K562 (cell line): ENCODE measurements at regions not wholly inside any gene's neighbourhood (a gene's known extent, or its start where the extent isn't known, plus 50 kb on each side); places are given as distances from the start of the nearest gene placed in this dataset.
"Not testable (repeated sequence)": the region's sequence is repeated elsewhere in the genome, so short reads cannot be mapped to it uniquely, and the experiment has no call there.

Experiments used
- ATAC-seq: fragments of 200-7000 bp; cut with Tn5 transposase; 3 replicates; pipeline ENCODE4 v1.9.1; 2020; ENCODE audit warnings: moderate library complexity
- BruUV-seq: library from RNA; stranded (reverse); fragments of 400-500 nt; replicated peaks from 2 replicates; lab custom pipeline; 2021; lab: Mats Ljungman, UMichigan
- CTCF ChIA-PET: fragments of 300-600 bp; formaldehyde crosslinking; extraction: SDS; loops from one replicate; lab custom pipeline; 2021; ENCODE audit warnings: low intra/inter-chr PET ratio; lab: Yijun Ruan, JAX
- POLR2A ChIA-PET: fragments of 300-600, 350-650 bp; sonication (Branson Sonifier 250); formaldehyde crosslinking; extraction: SDS; loops from one replicate; lab custom pipeline; 2021; ENCODE audit warnings: antibody characterized with exemption, inconsistent platforms; lab: Yijun Ruan, JAX
- DNase-seq, 4 experiments: peaks; one replicate each; pipeline versions ENCODE4 v3.0.0 to v3.0.0-alpha.2; 2011 to 2018; ENCODE audit warnings: low spot score in 3 of 4, mixed read lengths in 3 of 4; ENCODE audit errors: extremely low read depth in 1 of 4
- FAIRE-seq: peaks from 2 replicates; lab custom pipeline; 2011; peaks lifted over from hg19 to GRCh38; lab: Jason Lieb, UNC
- H2AFZ ChIP-seq: 2 replicates; pipeline ENCODE4 v1.6.0; 2011; ENCODE audit warnings: low read depth, low read length, control low read depth, inconsistent platforms
- H3K27ac ChIP-seq: fragments of 200-600 bp; 3 replicates; pipeline ENCODE4 v1.8.0; 2011; ENCODE audit warnings: low read depth, mild to moderate bottlenecking, control low read depth, inconsistent platforms, low read length, moderate library complexity, mixed read lengths; ENCODE audit errors: extremely low read depth
- H3K27me3 ChIP-seq, 2 experiments: fragments of 300-600 bp in 1 of 2; 2 replicates in 1 of 2; 3 replicates in 1 of 2; pipeline versions ENCODE4 v1.6.0 to v1.8.0; 2011; ENCODE audit warnings: inconsistent platforms in 2 of 2, low read length in 2 of 2, mild to moderate bottlenecking in 1 of 2, mixed read lengths in 1 of 2, moderate library complexity in 1 of 2; ENCODE audit not compliant: control insufficient read depth in 2 of 2, insufficient read depth in 2 of 2
- H3K36me3 ChIP-seq: fragments of 300-600 bp; 3 replicates; pipeline ENCODE4 v1.8.0; 2011; ENCODE audit warnings: mild to moderate bottlenecking, low read length, inconsistent platforms; ENCODE audit not compliant: control insufficient read depth, insufficient read depth
- H3K4me1 ChIP-seq, 2 experiments: fragments of 200-600 bp in 1 of 2; replicated peaks in 1 of 2; 2 replicates in 1 of 2; 3 replicates in 1 of 2; pipeline versions ENCODE4 v1.5.1 to v1.8.0; 2011; ENCODE audit warnings: inconsistent platforms in 2 of 2, low read length in 2 of 2, mild to moderate bottlenecking in 1 of 2, mixed read lengths in 1 of 2, moderate library complexity in 1 of 2; ENCODE audit not compliant: control insufficient read depth in 2 of 2, insufficient read depth in 2 of 2
- H3K4me2 ChIP-seq: 2 replicates; pipeline ENCODE4 v1.6.1; 2011; ENCODE audit warnings: low read length, control low read depth, inconsistent platforms, mixed read lengths; ENCODE audit not compliant: insufficient read depth
- H3K4me3 ChIP-seq: fragments of 200-600 bp; sonication (generic), shearing (Covaris generic); 2 replicates; pipeline ENCODE4 v1.5.1; 2016; ENCODE audit warnings: control low read depth, inconsistent platforms
- H3K79me2 ChIP-seq: fragments of 200-600 bp; 3 replicates; pipeline ENCODE4 v1.8.0; 2011; ENCODE audit warnings: low read length, inconsistent platforms; ENCODE audit not compliant: control insufficient read depth, insufficient read depth
- H3K9ac ChIP-seq, 2 experiments: 2 replicates each; pipeline versions ENCODE4 v1.6.0 to v1.6.1; 2011; ENCODE audit warnings: low read depth in 2 of 2, low read length in 2 of 2, control low read depth in 1 of 2, inconsistent platforms in 1 of 2, mild to moderate bottlenecking in 1 of 2, mixed read lengths in 1 of 2; ENCODE audit not compliant: insufficient read depth in 1 of 2
- H3K9me1 ChIP-seq: one replicate; pipeline ENCODE4 v1.6.0; 2011; ENCODE audit warnings: inconsistent platforms, mild to moderate bottlenecking, low read length, moderate library complexity; ENCODE audit not compliant: control insufficient read depth, insufficient read depth
- H3K9me3 ChIP-seq: replicated peaks from 2 replicates; pipeline ENCODE4 v1.5.1; 2011; ENCODE audit warnings: low read depth, low read length, inconsistent platforms; ENCODE audit not compliant: control insufficient read depth, insufficient read depth
- H4K20me1 ChIP-seq: replicated peaks from 2 replicates; pipeline ENCODE4 v1.6.1; 2011; ENCODE audit warnings: low read length, inconsistent platforms, mixed read lengths; ENCODE audit not compliant: control insufficient read depth, insufficient read depth
- ATF3 ChIP-seq, 2 experiments: fragments of 450-650 bp in 1 of 2; sonication (generic) in 1 of 2; formaldehyde crosslinking in 1 of 2; IDR thresholded peaks in 1 of 2; conservative IDR thresholded peaks in 1 of 2; 2 replicates each; pipeline versions ENCODE4 v1.6.1 to v1.8.1; 2016 to 2023; ENCODE audit warnings: mild to moderate bottlenecking in 2 of 2, moderate library complexity in 2 of 2, inconsistent platforms in 1 of 2, missing genetic modification reagents in 1 of 2
- CEBPB ChIP-seq: fragments of 450-650 bp; IDR thresholded peaks from 2 replicates; pipeline ENCODE4 v1.6.1; 2016; ENCODE audit warnings: missing genetic modification characterization, missing compliant biosample characterization
- PHB2 ChIP-seq: fragments of 450-650 bp; IDR thresholded peaks from 2 replicates; pipeline ENCODE4 v1.6.1; 2017; ENCODE audit warnings: low read depth
- ZNF146 ChIP-seq: IDR thresholded peaks from one replicate; pipeline ENCODE4 v1.6.1; 2018; ENCODE audit warnings: missing compliant biosample characterization; ENCODE audit not compliant: unreplicated experiment
- ZNF512 ChIP-seq: IDR thresholded peaks from 2 replicates; pipeline ENCODE4 v1.6.1; 2016; ENCODE audit warnings: missing genetic modification characterization, missing compliant biosample characterization
- WGBS: fragments of 100-300 bp; shearing (Covaris generic); methylation state at CpG from one replicate; pipeline ENCODE4 v1.1.6; 2016; ENCODE audit warnings: low coverage, mixed read lengths; ENCODE audit not compliant: insufficient coverage; ENCODE audit errors: missing lambda C conversion rate; 5-methylcytosine and 5-hydroxymethylcytosine counted together
- in situ Hi-C: fragments of 300-500 bp; cut with MboI; formaldehyde crosslinking; loops from 4 replicates; pipeline ENCODE4 v1.15.0; 2018; ENCODE audit warnings: inconsistent platforms, mixed read lengths
- intact Hi-C: fragments of 100-400 bp; cut with micrococcal nuclease; formaldehyde crosslinking; loops from 2 replicates; pipeline ENCODE4 v1.14.2; 2022

GRCh38 chr5:135164873-135165614, 131.0 kb upstream of the PITX1 start:
- in situ Hi-C loops; ATAC-seq; H3K27me3 ChIP-seq; CTCF ChIA-PET; H2AFZ ChIP-seq; DNase-seq; H3K4me1 ChIP-seq; H3K4me3 ChIP-seq; H3K36me3 ChIP-seq; H3K9me3 ChIP-seq; H3K4me2 ChIP-seq; H4K20me1 ChIP-seq; H3K9me1 ChIP-seq; intact Hi-C loops; BruUV-seq; H3K27ac ChIP-seq; POLR2A ChIA-PET; FAIRE-seq; H3K9ac ChIP-seq; H3K79me2 ChIP-seq; TF ChIP-seq ATF3 (CRISPR knock-in tag; conservative IDR thresholded peaks at IDR 0.05): not testable (repeated sequence)
- 45% methylated on average over 4 of the region's 4 CpGs for WGBS
- TF ChIP-seq ATF3 (IDR thresholded peaks at IDR 0.05) (0 out of 2 replicates have a peak, but pooled peaks have one; percentile 41), CEBPB (peak; percentile 28; the same call in 1 of the 2 replicates), ZNF512 (tag) (peak; percentile 85), ZNF146 (peak; percentile 75), PHB2 (peak; percentile 41; the same call in 1 of the 2 replicates)
